Gastroesophageal sphincter (tissue), 4 donors: ENCODE measurements at regions not wholly inside any gene's neighbourhood (a gene's known extent, or its start where the extent isn't known, plus 50 kb on each side); places are given as distances from the start of the nearest gene placed in this dataset.

Experiments
- ATAC-seq: fragments of 150-250 bp; one replicate; pipeline ENCODE4 v1.9.1; 2016; ENCODE audit warnings: mild to moderate bottlenecking, moderate library complexity
- H3K27ac ChIP-seq, 4 donors: fragments of 200-600 bp; sonication (generic) in 3 of 4; 1 replicate in 3 of 4; 2 replicates in 1 of 4; pipeline ENCODE4 v1.5.1; 2016 to 2019
- H3K27me3 ChIP-seq: fragments of 200-600 bp; sonication (generic); one replicate; pipeline ENCODE4 v1.5.1; 2019
- H3K36me3 ChIP-seq, 2 donors: fragments of 200-600 bp; sonication (generic); one replicate each; pipeline ENCODE4 v1.5.1; 2019; ENCODE audit warnings: control low read depth in 1 of 2
- H3K4me1 ChIP-seq, 3 donors: fragments of 200-600 bp; sonication (generic); 1 replicate in 2 of 3; 2 replicates in 1 of 3; pipeline ENCODE4 v1.5.1; 2016 to 2019; ENCODE audit warnings: control low read depth in 2 of 3
- H3K4me3 ChIP-seq, 2 donors: fragments of 200-600 bp; sonication (generic); one replicate each; pipeline ENCODE4 v1.5.1; 2019; ENCODE audit warnings: mild to moderate bottlenecking in 1 of 2, moderate library complexity in 1 of 2
- H3K9me3 ChIP-seq, 3 donors: fragments of 200-600 bp; sonication (generic); one replicate each; pipeline ENCODE4 v1.5.1; 2017 to 2019; ENCODE audit warnings: control low read depth in 2 of 3
- EP300 ChIP-seq: sonication (generic); formaldehyde crosslinking; IDR thresholded peaks from one replicate; pipeline ENCODE4 v1.6.1; 2017; ENCODE audit warnings: antibody characterized with exemption, mild to moderate bottlenecking
- POLR2A ChIP-seq, 2 donors: fragments of 450-650 bp; IDR thresholded peaks; one replicate each; pipeline ENCODE4 v1.6.1; 2017; ENCODE audit warnings: antibody characterized with exemption in 2 of 2, mild to moderate bottlenecking in 2 of 2, moderate library complexity in 1 of 2
- POLR2AphosphoS5 ChIP-seq: sonication (generic); formaldehyde crosslinking; IDR thresholded peaks from one replicate; pipeline ENCODE4 v1.6.1; 2017; ENCODE audit warnings: antibody characterized with exemption
- WGBS, 2 donors: methylation state at CpG; one replicate each; pipeline ENCODE4 v1.1.5; 2018; ENCODE audit warnings: low coverage in 1 of 2; 5-methylcytosine and 5-hydroxymethylcytosine counted together
- TF ChIP-seq, protein P1 (sequence below), 4 experiments: fragments of 200-600 bp in 2 of 4; fragments of 450-650 bp in 2 of 4; sonication (generic) in 1 of 4; IDR thresholded peaks; one replicate each; pipeline ENCODE4 v1.5.1; 2017 to 2019; ENCODE audit warnings: antibody characterized with exemption in 4 of 4, mild to moderate bottlenecking in 2 of 4, moderate library complexity in 2 of 4

DNA sequence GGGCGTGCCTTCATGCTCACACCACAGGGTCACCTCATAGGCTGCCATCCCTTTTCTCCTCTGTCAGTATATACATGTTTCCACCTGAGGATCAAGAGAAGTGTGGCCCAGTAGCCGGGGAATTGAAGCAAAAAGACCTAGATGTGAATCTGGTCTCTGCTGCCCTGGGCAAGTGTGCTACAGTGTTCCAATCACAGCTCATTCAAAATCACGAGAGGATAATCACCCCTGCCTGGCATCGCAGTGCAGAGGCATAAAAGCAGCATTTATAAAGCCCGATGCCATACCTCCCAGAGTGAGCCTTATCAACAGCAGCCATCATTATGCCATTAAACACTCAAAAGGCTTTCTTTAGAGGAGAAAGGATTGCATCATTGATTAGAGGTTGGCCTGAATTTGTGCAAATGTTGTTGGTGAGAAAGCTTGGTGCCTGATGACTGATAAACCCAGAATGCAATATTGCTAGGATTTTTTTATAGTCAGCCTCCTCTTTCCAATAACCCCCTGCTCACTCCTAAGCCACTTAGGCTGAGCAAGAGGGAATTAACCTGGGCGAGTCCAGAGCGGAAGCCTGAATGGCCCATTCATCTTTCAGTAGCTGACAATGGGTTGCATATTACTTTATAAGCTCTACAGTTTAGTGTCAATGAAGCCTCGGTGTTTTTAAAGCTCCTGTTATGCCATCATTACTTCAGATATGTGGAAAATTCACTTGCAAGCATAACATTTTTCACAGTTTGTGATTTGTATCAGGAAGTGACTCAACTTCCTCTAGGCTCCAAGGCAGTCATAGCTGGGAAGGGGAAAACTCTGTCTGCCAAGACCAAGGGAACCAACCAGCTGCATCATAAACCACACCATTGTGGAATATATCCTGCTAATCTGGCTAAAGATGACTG is 92.5 kb upstream of the NXT1 start:
- peaks cover 24% of the 10 kb centered on the region for H3K27me3 ChIP-seq
- no peak overlapping the region for H3K4me3 ChIP-seq
- peak overlapping the region in 3 of 4 donors; percentile 57 to 80 (median 65) for H3K27ac ChIP-seq
- no peaks in the 10 kb centered on the region for H3K9me3 ChIP-seq
- peak; percentile 80 for ATAC-seq
- peak; percentile 41 for TF ChIP-seq POLR2AphosphoS5
- TF ChIP-seq, protein P1, sequence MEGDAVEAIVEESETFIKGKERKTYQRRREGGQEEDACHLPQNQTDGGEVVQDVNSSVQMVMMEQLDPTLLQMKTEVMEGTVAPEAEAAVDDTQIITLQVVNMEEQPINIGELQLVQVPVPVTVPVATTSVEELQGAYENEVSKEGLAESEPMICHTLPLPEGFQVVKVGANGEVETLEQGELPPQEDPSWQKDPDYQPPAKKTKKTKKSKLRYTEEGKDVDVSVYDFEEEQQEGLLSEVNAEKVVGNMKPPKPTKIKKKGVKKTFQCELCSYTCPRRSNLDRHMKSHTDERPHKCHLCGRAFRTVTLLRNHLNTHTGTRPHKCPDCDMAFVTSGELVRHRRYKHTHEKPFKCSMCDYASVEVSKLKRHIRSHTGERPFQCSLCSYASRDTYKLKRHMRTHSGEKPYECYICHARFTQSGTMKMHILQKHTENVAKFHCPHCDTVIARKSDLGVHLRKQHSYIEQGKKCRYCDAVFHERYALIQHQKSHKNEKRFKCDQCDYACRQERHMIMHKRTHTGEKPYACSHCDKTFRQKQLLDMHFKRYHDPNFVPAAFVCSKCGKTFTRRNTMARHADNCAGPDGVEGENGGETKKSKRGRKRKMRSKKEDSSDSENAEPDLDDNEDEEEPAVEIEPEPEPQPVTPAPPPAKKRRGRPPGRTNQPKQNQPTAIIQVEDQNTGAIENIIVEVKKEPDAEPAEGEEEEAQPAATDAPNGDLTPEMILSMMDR (IDR thresholded peaks at IDR 0.05): no peak
- WGBS, 2 donors: 60 to 65% methylated on average over 3 to 6 of the region's 8 CpGs
- H3K4me1 ChIP-seq: peaks cover 0 to 10% (median 8%) of the 10 kb centered on the region in 3 donors
- no peaks in the 10 kb centered on the region for H3K36me3 ChIP-seq

DNA sequence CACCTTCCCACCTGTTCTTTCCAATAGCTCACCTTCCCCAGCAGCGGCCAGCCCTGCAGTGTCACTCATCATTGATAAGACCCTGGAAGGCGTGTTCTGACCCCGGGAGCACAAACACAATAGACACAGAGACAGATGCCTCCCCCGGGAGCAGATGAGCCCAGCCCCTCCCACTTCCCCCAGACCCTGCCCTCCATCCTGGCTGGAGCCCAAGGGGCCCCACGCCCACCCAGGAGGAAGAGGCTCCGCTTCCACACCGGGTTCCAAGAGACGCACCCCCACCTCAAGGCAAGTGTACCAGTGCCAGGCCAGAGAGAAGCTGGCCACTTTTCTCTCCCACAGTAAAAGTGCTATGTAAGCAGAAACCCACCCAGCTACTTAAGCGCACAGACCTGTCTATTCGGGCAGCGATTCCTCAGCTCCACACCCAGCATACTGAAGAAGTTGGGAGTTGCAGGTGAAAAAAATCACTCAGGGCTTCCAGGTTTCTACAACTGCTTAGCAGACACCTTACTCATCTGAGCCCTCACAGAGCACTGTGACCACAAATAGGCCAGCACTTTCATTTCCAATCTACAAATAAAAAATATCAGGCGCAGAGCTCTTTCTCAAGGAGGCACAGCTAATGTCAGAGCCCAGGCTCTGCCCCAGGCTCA is 93.4 kb upstream of the NXT1 start:
- ATAC-seq: peak; percentile 20
- Histone ChIP-seq H3K27ac (peak overlapping the region in 3 of 4 donors; percentile 53 to 80 (median 63)), H3K9me3 (no peaks in the 10 kb centered on the region), H3K4me3 (no peak overlapping the region), H3K27me3 (peaks cover 27% of the 10 kb centered on the region), H3K36me3 (no peaks in the 10 kb centered on the region), H3K4me1 (peaks cover 0 to 10% (median 8%) of the 10 kb centered on the region in 3 donors)
- 85% methylated on average over 5 of the region's 12 CpGs; no CpG with 5 or more reads in 1 of the 2 donors for WGBS, 2 donors
- no peak for TF ChIP-seq POLR2A (IDR thresholded peaks at IDR 0.05)
- no peak for TF ChIP-seq EP300
- TF ChIP-seq, protein P1 (IDR thresholded peaks at IDR 0.05): no peak
- no peak for TF ChIP-seq POLR2AphosphoS5

DNA sequence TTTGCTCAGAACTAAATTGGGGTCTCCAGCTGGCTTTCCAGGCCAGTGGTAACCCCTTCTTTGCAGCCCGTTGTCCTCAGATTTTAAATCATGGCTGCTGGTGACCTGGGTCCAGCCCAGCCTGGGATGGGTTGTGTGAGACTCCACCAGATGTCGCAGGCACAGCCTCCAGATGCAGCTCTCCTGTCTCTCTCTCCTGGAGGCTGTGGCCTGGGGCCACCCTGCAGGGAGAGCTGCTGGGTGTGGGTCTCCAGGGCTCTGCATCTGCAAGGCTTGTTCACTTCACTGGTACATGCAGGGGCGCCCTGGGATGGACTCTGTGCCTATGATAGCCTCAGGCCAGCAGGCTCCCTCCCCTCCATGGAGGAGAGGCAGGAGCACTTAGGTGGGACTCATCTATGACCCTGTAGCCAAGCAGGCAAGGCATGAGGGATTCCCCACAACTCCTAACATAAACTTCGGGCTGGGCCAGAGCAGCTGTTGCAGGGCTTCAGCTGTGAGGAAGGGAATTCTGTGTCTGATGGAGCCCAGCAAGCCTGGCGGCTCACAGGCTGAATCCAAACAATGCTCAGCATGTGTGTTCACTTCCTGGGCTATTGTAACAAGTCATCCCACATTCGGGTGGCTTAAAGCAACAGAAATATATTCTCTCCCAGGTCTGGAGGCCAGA is 94.7 kb upstream of the NXT1 start:
- no peaks in the 10 kb centered on the region for H3K36me3 ChIP-seq
- whole genome bisulfite sequencing, 2 donors: 60% methylated on average over 1 of the region's 6 CpGs; no CpG with 5 or more reads in 1 of the 2 donors
- H3K4me1 ChIP-seq: peaks cover 0 to 10% (median 8%) of the 10 kb centered on the region in 3 donors
- H3K4me3 ChIP-seq: no peak overlapping the region
- TF ChIP-seq EP300: no peak
- H3K27ac ChIP-seq: peak overlapping the region in 2 of 4 donors; percentile 17 to 63
- ATAC-seq: no peak
- no peaks in the 10 kb centered on the region for H3K9me3 ChIP-seq
- H3K27me3 ChIP-seq: peaks cover 41% of the 10 kb centered on the region

DNA sequence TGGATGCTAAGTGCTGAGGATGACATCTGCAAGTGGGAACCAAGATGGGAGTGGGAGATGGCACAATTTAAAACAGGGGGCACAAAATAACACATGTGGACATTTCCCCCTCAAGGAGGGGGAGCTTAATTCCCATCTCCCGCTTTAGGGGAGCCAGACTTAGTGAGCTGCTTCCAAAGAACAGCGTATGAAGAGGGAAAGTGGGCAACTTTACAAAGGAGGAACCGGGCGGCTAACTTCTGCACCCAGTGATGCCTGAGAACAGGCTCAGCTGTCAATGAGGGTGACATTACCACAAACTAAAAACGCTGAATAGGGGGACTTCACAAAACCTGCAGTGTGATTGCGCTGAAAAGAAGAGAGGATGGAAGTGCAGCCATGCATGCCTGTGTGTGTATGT is 95.5 kb upstream of the NXT1 start:
- Histone ChIP-seq H3K4me1 (peaks cover 0 to 10% (median 8%) of the 10 kb centered on the region in 3 donors), H3K27ac (no peak overlapping the region), H3K9me3 (no peaks in the 10 kb centered on the region), H3K36me3 (no peaks in the 10 kb centered on the region), H3K27me3 (peaks cover 47% of the 10 kb centered on the region), H3K4me3 (no peak overlapping the region)
- 83% methylated on average over 4 of the region's 6 CpGs; no CpG with 5 or more reads in 1 of the 2 donors for WGBS, 2 donors
- TF ChIP-seq POLR2AphosphoS5 (no peak), EP300 (no peak)
- ATAC-seq: no peak

DNA sequence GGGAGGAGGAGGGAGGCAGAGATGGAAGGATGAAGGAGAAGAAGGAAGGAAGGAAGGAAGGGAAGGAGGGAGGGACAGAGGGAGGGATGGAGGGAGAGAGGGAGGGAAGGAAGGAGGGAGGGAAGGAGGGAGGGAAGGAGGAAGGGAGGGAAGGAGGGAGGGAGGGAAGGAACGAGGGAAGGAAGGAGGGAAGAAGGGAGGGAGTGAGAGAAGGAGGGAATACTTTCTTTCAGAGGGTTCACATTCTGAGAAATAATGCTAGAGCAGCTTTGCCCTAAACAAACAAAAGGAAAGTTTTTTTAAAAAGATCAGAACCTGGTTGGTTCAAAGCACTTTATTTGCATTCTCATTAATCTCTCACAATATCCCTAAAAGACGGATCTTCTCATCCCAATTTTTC is 96.1 kb upstream of the NXT1 start:
- H3K4me1 ChIP-seq: peaks cover 0 to 10% (median 8%) of the 10 kb centered on the region in 3 donors
- no peak overlapping the region for H3K27ac ChIP-seq
- no peaks in the 10 kb centered on the region for H3K36me3 ChIP-seq
- TF ChIP-seq, protein P1 (IDR thresholded peaks at IDR 0.05): no peak
- TF ChIP-seq EP300 (no peak), POLR2A (IDR thresholded peaks at IDR 0.05) (no peak), POLR2AphosphoS5 (no peak)
- no peak for ATAC-seq
- peaks cover 52% of the 10 kb centered on the region for H3K27me3 ChIP-seq
- H3K9me3 ChIP-seq: no peaks in the 10 kb centered on the region
- H3K4me3 ChIP-seq: no peak overlapping the region
- WGBS, 2 donors: 50 to 100% methylated on average over 1 to 2 of the region's 2 CpGs
